HG03280 (cell line): ENCODE measurements at regions not wholly inside any gene's neighbourhood (a gene's known extent, or its start where the extent isn't known, plus 50 kb on each side); places are given as distances from the start of the nearest gene placed in this dataset.

ENCODE experiments used
- ATAC-seq: cut with Tn5 transposase; IDR thresholded peaks from one replicate; pipeline ENCODE4 v1.9.1; 2021; ENCODE audit warnings: mild to moderate bottlenecking, moderate library complexity; ENCODE audit not compliant: unreplicated experiment

DNA sequence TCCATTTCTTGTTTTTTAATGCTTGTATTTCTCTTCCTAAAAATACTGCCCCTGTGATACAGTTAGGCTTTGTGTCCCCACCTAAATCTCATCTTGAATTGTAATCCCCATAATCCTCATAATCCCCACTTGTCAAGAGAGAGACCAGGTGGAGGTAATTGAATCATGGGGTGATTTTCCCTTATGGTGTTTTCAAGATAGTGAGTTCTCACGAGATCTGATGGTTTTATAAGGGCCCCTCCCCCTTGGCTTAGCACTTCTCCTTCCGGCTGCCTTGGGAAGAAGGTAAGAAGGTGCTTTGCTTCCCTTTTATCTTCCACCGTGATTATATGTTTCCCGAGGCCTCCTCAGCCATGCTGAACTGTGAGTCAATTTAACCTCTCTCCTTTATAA lies 227.4 kb downstream of the MAN2A1 start:
- no peak for ATAC-seq

DNA sequence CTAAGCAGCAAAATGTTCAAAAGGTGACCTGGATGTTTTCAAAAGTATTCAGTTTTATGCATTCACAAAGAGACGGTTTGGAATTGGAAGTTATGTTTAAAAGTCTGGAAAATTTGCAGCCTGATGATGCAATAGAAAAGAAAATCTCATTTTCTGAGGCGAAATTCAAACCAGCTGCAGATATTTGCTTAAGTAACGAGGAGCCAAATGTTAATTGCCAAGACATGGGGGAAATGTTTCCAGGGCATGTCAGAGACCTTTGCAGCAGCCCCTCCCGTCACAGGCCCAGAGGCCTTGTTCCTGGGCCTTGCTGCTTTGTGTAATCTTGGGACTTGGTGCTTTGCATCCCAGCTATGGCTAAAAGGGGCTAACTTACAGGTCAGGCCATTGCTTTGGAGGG lies 228.2 kb downstream of the MAN2A1 start:
- no peak for ATAC-seq

DNA sequence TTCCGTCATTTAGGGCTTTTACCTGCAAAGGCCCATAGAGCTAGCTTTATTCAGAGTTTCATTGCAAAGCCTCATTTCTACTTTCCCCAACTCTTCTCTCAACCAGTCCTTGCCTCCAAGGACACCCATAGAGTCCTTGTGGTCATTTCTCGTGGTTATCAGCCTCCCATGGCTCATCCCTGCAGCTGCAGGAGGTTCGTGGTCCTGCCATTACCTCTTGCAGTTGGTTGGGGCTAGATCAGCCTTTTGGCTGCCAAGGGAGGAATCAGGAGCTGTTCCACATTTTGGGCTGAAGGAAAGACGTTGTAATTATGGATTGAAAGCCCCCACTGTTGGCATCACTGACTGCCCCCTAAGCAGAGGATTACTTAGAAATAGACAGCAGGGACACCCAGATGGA lies 231.0 kb downstream of the MAN2A1 start:
- ATAC-seq: no peak

DNA sequence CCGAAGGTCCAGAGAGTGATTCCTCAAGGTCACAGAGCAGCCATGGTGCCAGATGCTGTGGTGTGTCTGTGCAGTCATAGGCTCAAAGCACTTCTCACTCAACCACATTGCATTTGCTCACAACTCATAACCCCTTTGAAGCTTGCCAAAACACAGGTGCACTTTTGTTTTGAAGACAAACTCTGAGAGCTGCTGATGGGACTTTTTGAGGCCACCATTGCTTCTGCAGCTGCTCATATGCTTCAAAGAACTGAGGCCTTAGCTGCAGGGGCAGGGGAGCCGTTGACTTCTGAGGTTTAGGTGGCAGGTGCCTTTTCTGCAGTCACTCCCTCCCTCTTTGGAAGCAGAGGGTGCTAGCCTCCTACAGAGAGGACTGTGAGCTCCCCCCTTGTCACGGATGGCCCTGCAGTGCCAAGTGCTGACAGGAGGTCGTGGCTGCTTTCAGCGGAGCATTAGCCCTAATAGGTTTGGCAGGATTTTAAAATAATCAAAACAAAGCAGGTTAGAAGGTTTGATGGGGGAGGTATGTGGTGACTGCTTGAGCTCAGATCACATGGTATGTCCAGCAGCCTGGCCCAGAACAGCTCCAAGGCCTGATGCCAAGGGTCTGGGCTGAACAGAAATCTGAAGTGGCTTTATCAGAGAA lies 232.1 kb downstream of the MAN2A1 start:
- ATAC-seq: peak; percentile 71

DNA sequence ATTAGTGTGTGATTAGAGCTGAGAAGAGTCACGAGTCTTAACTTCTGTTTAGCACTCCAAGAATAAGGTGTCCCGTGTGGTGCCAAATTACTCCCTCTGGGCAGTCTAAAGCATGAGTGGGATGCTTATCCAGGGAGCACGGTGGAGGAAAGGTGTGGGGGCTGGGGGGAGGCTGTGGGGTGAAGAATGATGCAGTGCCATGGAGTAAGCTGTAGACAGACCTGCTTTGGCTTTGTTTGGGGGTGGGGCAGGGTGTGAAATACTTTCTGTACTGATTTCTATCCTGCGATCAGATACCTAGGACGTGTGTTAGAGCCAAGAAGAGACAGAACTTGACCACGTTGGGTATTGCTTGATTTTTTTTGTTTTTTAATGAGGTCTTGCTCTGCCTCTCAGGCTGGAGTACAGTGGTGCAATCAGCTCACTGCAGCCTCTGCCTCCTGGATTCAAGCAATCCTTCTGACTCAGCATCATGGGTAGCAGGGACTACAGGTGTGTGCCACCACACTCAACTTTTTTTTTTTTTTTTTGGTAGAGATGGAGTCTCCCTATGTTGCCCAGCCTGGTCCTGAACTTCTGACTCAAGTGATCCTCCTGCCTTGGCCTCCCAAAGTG lies 232.8 kb downstream of the MAN2A1 start:
- ATAC-seq: no peak

DNA sequence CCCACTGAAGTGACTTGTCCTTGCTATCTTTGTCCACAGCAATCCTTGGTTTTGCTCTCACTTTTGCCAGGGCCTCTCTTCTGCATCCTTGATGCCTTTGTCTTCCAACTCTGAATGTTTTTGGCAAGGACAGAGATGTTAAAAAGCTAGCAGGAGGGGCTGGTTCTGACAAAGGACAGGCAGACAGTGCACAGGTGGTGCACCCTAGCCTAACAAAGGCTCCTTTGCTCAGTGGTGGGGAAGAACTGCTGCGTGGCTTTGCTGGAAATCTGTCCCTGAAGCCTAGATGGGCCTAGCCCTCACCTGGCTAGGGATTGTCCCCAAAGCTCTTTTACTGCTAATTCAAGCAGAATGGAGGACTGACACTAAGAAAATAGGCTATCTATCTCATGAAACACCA lies 233.5 kb downstream of the MAN2A1 start:
- ATAC-seq: no peak

DNA sequence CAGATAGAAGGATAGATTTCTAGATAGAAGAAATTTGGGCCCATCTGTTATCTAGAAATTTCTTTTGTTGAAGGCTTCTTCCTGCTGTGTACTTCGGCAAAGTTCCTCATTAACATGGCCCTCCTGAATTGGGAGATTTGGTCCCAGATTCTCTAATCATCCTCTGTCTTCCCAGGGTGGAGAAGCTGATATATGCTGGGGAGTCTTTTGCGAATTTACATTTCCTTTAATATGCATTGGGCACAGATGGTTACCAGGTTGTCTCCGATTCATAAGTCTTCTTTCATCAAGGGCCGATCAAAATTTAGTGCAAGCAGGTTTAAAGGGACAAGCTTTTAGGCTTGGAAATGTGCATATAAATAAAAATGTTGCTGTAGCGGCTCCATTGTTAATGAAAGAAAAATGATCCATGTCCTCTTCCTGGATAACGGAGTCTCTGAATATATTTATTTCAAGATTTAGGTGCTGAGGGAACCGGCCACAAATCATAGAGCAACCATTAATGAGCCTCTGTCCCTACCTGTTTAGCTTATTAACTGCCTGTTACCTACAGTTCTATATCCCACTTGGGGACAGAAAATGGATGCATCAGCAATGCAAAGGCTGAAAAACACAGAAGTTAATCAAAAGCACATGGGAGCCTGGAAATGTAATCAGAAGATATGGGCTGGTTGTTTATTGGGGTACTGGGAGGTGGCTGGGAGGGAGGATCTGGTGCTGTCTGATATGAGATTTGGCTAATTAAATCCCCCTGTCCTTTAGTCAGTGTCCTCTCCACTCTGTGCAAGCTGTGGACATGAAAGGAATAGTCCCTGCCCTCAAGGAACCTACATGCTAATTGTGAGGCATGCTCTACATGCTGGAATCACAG lies 234.7 kb downstream of the MAN2A1 start:
- no peak for ATAC-seq

DNA sequence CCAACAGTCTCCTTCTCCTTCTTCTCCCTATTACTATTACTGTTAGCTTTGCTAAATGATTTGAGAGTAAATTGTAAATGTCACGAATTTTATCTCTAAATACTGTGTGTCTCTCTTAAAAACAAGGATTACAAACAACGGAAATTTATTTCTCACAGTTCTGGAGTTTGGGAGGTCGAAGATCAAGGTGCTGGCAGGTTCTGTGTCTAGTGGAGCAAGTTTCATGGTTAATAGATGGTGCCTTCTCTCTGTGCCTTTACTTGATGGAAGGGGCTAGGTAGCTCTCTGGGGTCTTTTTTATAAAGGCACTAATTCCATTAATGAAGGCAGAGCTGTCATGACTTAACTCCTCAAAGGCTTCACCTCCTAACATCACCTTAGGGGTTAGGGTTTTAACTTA lies 237.9 kb downstream of the MAN2A1 start:
- no peak for ATAC-seq

DNA sequence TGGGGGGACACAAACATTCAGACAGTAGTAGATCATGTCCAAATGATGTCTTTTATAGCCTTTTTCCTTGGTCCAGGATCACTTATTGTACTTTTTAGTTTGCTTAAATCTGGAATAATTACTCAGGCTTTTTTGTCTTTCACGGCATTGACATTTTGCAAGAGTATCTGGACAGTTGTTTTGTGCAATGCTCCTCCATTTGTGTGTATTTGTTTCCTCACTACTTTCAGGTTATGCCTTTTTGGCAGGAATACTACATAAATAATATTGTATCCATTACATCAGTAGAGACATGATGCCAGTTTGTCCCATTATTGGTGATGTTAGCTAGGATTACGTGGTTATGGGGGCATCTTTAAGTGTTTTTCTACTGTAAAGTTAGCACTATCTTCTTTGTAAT lies 238.3 kb downstream of the MAN2A1 start:
- ATAC-seq: no peak

DNA sequence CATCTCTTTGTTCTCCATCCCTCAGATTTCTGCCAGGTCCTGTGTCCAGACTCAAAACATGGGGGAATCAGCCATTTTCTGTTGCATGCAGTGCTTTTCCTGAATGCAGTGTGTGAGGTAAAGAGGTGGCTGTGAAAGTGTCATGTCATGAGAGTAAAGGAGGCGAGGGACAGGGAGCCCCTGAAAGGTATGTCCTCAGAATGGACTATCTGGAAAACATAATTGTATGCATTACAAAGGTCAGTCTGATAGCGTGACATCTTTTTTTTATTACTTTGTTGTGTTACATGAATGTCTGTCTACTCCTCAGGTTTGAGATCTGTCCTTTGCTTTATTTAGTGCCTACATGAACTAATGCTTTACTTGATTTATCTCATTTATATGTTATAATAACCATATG lies 239.1 kb downstream of the MAN2A1 start:
- ATAC-seq: no peak

DNA sequence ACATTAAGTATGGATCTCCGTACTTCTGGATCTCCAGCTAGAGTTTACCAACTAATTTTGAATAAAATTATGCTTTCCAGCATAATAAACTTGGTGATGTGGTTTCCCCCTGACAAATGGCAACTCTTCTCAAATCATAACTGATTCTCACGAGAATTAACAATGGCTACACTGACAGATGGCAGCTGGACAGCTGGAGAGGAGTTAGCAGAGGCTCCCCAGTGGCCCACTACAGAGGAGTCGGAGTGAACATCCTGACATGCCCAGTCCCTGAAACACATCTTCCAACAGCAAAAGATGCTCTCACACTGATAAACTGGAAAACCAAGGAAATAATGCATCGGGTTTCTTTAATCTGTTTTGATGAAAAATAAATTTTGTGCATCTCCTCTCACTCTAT lies 239.6 kb downstream of the MAN2A1 start:
- no peak for ATAC-seq

DNA sequence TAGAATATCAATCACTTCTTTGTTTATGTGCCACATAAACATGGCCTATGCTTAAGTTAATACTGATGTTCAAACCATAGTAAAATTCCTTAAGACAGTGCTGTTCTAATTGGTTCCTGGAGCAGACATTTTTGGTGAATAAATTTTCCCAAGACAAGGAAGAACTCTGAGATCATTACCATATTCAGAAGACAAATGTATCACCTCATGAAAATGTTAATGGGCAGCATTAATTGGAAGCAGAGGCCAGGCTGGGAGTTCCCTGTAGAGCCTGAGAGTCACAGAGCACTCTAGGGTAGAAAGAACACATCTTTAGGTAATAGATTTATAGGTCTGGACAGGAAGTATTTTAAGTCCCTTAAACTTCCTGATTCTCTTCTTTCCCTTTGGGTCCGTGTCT lies 240.2 kb downstream of the MAN2A1 start:
- no peak for ATAC-seq

DNA sequence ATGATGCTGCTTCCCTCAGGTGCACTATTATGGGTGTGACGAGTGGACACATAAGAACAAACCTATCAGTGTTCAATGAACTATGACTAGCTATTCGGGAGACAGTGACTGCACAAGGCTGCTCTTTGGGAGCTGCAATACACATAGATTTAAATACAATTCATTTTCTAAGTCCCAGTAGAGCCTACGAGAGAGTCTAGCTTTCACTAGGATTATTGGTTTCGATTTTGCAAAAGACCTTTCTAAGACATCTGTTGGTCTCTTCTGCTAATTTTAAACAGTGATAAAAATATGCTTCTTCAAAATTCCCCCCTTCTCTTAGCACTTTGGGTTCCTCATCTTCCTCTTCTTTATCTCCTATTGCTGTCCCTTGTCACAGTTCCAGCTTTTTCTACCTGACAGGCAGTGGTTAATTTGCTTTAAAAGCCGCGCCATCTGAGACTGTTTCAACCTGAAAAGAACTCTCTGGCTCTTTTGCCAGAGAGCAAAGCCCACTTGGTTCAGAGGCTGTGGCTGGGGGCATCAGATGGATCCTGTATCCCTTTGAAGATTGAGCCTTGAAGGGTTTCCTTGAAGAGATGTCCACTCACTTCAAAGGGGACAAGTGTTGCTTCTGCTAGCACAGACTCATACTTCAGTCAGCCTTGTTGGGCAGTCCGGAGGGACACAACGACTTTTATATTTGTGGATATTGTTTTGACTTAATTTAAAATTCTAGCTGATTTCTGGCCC lies 241.5 kb downstream of the MAN2A1 start:
- ATAC-seq: peak; percentile 48

DNA sequence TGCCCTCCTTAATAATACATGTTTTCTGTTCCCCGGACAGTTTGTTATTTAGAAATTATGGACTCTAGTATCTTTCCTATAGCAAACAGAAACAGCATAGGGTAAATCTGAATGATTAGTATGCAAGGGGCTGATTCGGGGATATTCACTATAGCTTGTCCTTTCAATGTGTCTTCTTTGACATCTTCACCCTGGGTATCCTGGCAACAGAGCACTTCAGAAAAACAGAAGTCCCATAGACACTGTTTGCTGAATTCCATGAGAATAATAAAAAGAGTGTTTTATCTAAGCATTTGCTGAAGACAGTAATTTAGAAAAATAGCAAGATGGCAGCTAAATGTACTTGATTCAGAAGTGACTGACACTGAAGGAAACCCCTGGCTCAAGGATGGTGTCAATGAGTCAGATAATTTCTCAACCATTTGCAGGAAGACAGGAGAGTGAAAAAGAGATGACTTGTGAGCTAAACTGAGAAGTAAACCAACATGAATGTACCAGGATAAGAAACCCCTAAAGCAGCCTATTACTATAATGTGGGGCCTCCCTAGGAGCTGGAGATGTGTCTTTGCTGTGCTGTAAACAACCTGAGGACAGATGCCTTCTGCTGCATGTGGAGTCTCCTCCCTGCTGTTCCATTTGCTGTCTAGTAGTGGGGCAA lies 246.2 kb downstream of the MAN2A1 start:
- ATAC-seq: no peak

DNA sequence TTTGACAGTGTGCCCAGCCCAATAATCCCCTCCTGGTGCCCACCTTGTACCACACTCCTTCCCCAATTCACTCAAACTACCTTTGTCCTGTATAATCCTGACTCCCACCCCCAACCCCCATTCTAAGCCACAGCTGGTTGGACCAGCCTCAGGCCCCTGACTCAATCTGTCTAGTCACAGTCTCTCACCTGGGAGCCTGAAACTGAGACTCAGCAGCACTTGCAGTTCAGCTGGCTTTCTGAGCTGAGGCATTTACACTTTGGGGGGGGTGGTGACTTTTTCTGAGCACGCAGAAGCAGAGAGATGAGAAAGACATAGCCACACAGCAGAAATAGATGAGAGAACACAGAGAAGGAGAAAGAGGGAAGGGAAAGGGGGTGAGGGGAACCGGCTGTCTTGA lies 247.3 kb downstream of the MAN2A1 start:
- ATAC-seq: peak; percentile 97

DNA sequence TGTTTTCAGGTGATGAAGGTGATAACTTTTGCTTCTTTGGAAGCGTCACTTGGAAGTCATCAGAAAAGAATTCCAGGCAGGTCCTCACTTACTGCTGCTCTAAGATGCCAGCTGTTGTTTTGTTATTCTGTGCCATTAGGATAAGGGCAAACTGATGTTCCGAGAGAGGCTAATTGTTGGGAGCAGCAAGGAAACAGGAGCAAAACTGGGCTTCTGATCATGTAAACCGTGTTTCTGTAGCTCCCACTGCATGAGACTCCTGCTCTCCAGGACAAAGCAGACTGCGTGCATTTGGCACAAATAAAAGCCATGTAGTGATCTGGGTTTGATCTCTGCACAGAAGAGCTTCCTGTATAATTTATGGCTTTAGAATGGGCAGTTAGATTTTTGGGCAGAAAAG lies 248.2 kb downstream of the MAN2A1 start:
- no peak for ATAC-seq

DNA sequence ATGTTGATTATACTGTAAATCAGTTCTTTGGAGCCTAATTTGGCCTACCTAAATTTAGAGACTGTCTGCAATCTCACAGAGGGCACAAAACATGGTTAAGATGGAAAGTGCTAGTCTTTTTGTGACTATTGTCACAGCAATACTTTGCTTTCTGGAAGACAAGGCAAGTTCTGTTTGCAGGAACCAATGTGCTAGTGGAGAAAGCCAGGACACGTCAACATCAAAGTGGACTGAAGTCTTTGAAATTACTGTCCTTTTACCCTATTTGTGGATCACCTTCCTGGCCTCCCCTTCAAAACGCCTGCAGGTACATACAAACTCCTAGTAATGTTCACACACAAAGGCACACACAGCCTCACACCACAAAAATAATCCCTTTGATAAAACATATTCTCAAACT lies 248.7 kb downstream of the MAN2A1 start:
- ATAC-seq: no peak

DNA sequence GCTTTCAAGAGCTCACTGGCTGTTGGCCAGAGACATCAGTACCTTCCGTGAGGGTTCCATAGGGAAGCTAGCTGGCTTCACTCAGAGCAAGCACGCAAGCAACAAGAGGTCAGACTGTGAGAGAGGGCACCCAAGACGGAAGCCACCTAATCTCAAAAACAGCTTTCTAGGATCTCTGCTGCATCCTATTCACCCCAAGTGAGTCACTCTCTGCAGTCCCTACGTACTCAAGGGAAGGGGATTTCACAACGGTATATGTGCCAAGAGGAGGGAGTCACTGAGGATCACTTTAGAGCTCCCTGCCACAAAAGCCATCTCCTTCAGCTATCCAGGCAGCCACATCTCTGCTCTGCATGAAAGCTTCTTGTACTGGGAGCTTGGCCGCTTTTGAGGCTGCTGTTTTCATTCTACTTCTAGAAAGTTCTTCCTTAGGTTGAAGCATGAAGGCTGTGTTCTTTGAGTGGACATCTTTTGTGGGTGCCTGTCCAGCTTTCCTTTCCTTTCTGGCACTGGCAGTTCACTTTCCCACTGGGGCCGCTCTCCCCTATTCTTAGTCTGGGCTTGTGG lies 249.5 kb downstream of the MAN2A1 start:
- no peak for ATAC-seq

DNA sequence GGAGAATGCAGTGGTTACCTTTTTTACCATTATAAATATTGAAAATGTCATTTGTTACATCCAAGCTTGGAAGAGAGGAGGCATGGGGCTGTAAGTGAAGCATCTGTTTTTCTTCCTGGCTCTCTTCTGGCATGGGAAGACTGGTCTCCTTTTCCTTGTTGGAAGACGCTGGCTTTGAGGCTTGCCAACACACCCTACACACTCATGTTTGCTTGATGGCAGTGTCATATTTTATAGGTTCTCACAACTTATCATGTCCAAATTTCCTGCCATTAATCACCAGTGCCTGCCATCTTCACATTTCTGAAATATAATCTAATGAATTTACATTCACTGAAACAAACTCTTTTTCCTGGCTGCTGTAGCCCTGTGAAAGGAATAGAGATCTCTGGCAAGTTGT lies 252.9 kb downstream of the MAN2A1 start:
- ATAC-seq: no peak

DNA sequence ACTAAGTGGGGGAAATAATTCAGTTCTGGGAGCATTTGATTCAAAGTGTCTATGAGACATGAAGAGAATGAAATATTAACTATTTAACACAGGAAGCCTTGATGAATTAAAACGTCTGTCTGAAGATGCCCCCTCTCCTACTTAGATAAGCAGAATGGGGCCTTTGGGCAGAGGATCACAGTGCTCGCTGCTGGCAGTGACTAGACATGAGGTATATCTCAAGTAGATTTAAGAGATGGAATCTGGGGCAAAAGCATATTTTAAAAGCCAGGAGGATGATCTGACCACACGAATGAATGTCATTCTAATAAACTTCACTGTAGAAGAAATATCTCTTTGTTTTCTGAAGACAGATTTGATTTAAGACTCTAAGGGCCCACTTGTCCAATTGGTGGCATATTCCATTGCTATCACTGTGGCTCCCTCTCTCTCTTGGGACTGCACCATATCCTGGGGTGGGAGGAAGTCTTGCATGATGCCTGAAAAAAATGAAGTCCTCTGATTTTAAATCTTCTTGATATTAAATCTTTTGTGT lies 254.0 kb downstream of the MAN2A1 start:
- ATAC-seq: no peak
